ENCODE measurements at regions not wholly inside any gene's neighbourhood (a gene's known extent, or its start where the extent isn't known, plus 50 kb on each side); places are given as distances from the start of the nearest gene placed in this dataset.

DNA sequence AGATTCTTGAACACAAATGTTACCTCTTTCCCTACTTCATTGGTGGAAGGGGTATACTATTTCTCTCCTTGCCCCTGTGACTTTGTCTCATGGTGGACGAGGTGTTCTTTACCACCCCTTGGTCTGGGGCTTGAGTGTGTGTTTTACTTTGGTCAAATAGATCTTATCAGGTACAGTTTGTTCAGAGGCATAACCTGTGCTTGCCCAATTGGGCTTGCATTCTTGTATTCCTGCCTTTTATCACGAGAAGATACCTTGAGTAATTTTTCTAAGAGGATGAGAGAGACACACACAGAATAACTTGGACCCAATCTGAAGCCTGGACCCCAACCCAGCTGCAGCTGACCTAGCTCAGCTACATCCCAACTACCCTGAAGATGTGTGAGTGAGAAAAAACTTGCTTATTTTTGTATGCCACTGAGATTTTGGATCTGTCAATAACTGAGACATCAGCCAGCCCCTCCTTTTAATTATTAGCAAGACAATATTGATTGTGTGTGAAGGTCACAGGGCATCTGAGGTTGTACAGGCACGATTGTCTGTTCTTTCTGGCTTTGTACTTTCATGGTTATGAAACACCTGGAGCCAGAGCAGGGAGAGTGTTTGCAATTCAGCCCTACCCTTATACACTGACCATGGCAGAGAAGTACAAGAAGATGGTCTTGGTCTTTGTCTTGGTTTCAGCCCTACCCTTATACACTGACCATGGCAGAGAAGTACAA, 204.7 kb upstream of the SLC35B3 start:
- WGBS, 3 donors, result 34 to 46% (median 40%) methylated on average over 3 of the region's 3 CpGs
- DNase-seq, result no peak
- H3K27me3 ChIP-seq (ENCODE audit: control insufficient read depth in 3 of 3, insufficient read depth in 3 of 3, low read length in 3 of 3), result no peaks in the 10 kb centered on the region
- H3K27ac ChIP-seq (ENCODE audit: low read depth in 1 of 3, low read length in 2 of 3), result no peak overlapping the region
- no peaks in the 10 kb centered on the region for H3K36me3 ChIP-seq (ENCODE audit: control insufficient read depth in 3 of 3, insufficient read depth in 2 of 3, low read depth in 1 of 3, low read length in 3 of 3)
- H3K4me1 ChIP-seq (ENCODE audit: control insufficient read depth in 3 of 3, insufficient read depth in 2 of 3, low read depth in 1 of 3, low read length in 2 of 3), result no peaks in the 10 kb centered on the region
- no peaks in the 10 kb centered on the region for H3K9me3 ChIP-seq (ENCODE audit: control insufficient read depth in 2 of 2, insufficient read depth in 1 of 2, low read depth in 1 of 2, low read length in 1 of 2)
- FAIRE-seq, result no peak
- H3K4me3 ChIP-seq (ENCODE audit: low read depth in 1 of 3, low read length in 3 of 3), result no peak overlapping the region

DNA sequence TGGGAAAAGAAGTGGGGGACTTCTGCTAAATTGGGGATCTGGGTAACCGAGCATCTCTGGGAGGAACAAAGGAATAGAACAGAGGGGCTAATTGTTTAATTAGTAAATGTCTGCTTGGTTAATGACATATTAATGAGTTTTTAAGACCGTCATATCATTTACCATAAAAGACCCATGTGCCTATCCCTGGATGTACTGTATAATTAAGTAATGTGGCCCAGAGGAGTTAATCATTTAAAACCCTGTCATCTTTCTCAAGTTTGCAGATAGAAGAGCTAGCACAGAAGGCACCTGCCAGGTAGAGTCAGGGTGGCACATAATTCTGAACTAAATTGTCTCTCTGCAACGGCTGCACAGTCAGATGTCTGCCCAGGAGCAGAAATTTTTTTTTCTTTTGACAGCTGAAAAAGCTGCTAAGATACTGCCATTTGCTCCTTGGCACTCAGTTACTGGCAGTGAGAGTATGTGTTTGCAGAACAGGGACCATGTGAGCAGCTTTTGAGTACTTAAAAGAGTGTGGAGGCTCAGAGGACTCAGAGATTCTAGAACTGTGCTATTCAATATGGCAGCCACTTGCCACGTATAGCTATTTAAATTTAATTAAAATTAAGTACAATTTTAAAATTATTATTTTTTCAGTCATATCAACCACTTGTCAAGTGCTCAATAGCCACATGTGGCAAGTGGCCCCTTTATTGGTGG, 202.7 kb upstream of the SLC35B3 start:
- Histone ChIP-seq H3K27me3 (ENCODE audit: control insufficient read depth in 3 of 3, insufficient read depth in 3 of 3, low read length in 3 of 3) (no peaks in the 10 kb centered on the region), H3K36me3 (ENCODE audit: control insufficient read depth in 3 of 3, insufficient read depth in 2 of 3, low read depth in 1 of 3, low read length in 3 of 3) (no peaks in the 10 kb centered on the region), H3K9me3 (ENCODE audit: control insufficient read depth in 2 of 2, insufficient read depth in 1 of 2, low read depth in 1 of 2, low read length in 1 of 2) (no peaks in the 10 kb centered on the region), H3K27ac (ENCODE audit: low read depth in 1 of 3, low read length in 2 of 3) (no peak overlapping the region), H3K4me3 (ENCODE audit: low read depth in 1 of 3, low read length in 3 of 3) (no peak overlapping the region), H3K4me1 (ENCODE audit: control insufficient read depth in 3 of 3, insufficient read depth in 2 of 3, low read depth in 1 of 3, low read length in 2 of 3) (no peaks in the 10 kb centered on the region)
- FAIRE-seq (no peak), DNase-seq (no peak)
- 67 to 74% (median 74%) methylated on average over 4 of the region's 4 CpGs for WGBS, 3 donors

DNA sequence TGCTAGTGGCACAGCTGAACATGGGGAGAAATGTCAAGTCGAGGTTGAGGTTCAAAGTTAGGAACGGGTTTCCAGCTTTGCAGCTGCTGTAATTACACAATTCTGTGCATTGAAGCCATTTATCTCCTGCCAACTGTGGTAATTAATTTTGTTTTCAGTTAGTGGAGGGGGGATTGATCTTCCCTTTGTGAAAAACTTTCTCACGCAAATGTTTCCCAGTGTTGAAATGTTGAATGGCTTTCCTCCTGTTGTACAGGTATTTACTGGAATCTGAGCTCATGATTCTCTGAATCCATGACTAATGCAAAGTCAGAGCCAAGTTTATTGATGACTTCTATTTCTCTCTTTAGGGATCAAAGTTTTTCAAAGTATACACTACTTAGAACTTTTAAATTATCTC, 198.4 kb upstream of the SLC35B3 start:
- no peaks in the 10 kb centered on the region for H3K36me3 ChIP-seq (ENCODE audit: control insufficient read depth in 3 of 3, insufficient read depth in 2 of 3, low read depth in 1 of 3, low read length in 3 of 3)
- WGBS, 3 donors, result 72 to 77% (median 73%) methylated on average over 3 of the region's 3 CpGs
- H3K9me3 ChIP-seq (ENCODE audit: control insufficient read depth in 2 of 2, insufficient read depth in 1 of 2, low read depth in 1 of 2, low read length in 1 of 2), result no peaks in the 10 kb centered on the region
- no peak overlapping the region for H3K4me3 ChIP-seq (ENCODE audit: low read depth in 1 of 3, low read length in 3 of 3)
- no peak overlapping the region for H3K27ac ChIP-seq (ENCODE audit: low read depth in 1 of 3, low read length in 2 of 3)
- no peak for DNase-seq
- no peaks in the 10 kb centered on the region for H3K4me1 ChIP-seq (ENCODE audit: control insufficient read depth in 3 of 3, insufficient read depth in 2 of 3, low read depth in 1 of 3, low read length in 2 of 3)
- H3K27me3 ChIP-seq (ENCODE audit: control insufficient read depth in 3 of 3, insufficient read depth in 3 of 3, low read length in 3 of 3), result no peaks in the 10 kb centered on the region
- FAIRE-seq, result no peak

- no peaks in the 10 kb centered on the region for H3K4me1 ChIP-seq (ENCODE audit: control insufficient read depth in 3 of 3, insufficient read depth in 2 of 3, low read depth in 1 of 3, low read length in 2 of 3)
- H3K36me3 ChIP-seq (ENCODE audit: control insufficient read depth in 3 of 3, insufficient read depth in 2 of 3, low read depth in 1 of 3, low read length in 3 of 3), result no peaks in the 10 kb centered on the region
- no peak overlapping the region for H3K27ac ChIP-seq (ENCODE audit: low read depth in 1 of 3, low read length in 2 of 3)
- no peak for DNase-seq
- H3K4me3 ChIP-seq (ENCODE audit: low read depth in 1 of 3, low read length in 3 of 3), result no peak overlapping the region
- H3K27me3 ChIP-seq (ENCODE audit: control insufficient read depth in 3 of 3, insufficient read depth in 3 of 3, low read length in 3 of 3), result no peaks in the 10 kb centered on the region
- 64 to 76% (median 72%) methylated on average over 1 of the region's 1 CpG for WGBS, 3 donors
- FAIRE-seq, result no peak
- no peaks in the 10 kb centered on the region for H3K9me3 ChIP-seq (ENCODE audit: control insufficient read depth in 2 of 2, insufficient read depth in 1 of 2, low read depth in 1 of 2, low read length in 1 of 2)
These were observed 193.4 kb upstream of the SLC35B3 start for GRCh38 chr6:8628736-8629135.

DNA sequence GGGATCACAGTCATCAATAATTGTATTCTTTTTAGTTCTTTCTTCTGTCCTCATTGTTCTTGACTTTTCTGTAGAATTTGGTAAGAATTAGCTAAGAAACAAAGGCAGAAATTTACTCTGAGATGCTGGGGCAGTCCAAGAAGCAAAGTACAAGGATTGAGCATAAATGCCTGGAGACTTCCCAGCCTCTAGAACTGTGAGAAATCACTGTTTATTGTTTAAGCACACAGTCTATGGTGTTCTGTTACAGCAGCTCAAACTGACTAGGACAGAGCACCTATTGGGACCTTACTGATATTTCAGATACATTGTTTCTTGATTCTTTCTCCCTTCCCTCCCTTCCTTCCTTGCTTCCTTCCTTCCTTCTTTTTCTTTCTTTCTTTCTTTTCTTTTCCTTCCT, 192.7 kb upstream of the SLC35B3 start:
- FAIRE-seq, result no peak
- DNase-seq, result no peak
- Histone ChIP-seq H3K27ac (ENCODE audit: low read depth in 1 of 3, low read length in 2 of 3) (no peak overlapping the region), H3K27me3 (ENCODE audit: control insufficient read depth in 3 of 3, insufficient read depth in 3 of 3, low read length in 3 of 3) (no peaks in the 10 kb centered on the region), H3K9me3 (ENCODE audit: control insufficient read depth in 2 of 2, insufficient read depth in 1 of 2, low read depth in 1 of 2, low read length in 1 of 2) (no peaks in the 10 kb centered on the region), H3K36me3 (ENCODE audit: control insufficient read depth in 3 of 3, insufficient read depth in 2 of 3, low read depth in 1 of 3, low read length in 3 of 3) (no peaks in the 10 kb centered on the region), H3K4me3 (ENCODE audit: low read depth in 1 of 3, low read length in 3 of 3) (no peak overlapping the region), H3K4me1 (ENCODE audit: control insufficient read depth in 3 of 3, insufficient read depth in 2 of 3, low read depth in 1 of 3, low read length in 2 of 3) (no peaks in the 10 kb centered on the region)

DNA sequence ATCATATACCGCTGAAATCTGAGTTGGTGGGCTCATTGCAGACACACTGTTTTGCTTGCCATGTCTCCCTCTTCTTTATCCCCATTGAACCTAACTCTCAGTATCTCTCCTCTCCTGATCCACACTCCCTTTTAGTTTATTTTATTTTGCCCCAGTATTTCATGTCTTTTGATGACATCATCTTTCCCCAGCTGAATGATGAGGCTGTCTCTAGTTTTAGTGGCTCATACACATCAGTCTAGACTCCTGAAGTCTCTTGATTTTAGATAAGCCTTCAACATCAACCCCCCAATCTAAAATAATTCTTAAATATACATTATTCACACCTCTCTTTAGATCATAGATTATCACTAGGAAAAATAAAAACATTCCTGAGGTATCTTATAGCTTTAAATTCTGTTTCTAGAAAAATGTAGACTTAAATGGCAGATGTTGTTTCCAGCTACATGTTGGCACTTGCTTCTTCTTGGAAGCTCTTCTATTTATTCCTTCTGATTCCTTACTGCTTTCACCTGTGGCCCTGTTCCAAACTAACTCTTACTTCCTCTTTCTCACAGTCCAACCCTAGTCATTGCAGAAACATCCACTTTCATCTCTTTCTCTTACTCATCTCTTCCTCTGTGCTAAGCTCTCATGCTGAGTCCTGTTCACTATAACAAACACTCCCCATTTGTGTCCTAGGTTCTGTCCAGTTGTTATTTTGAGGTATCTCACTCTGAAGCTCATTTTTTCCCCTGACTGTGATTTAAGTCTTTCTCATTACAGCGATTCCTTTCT, 191.9 kb upstream of the SLC35B3 start:
- Histone ChIP-seq H3K27me3 (ENCODE audit: control insufficient read depth in 3 of 3, insufficient read depth in 3 of 3, low read length in 3 of 3) (no peaks in the 10 kb centered on the region), H3K27ac (ENCODE audit: low read depth in 1 of 3, low read length in 2 of 3) (no peak overlapping the region), H3K36me3 (ENCODE audit: control insufficient read depth in 3 of 3, insufficient read depth in 2 of 3, low read depth in 1 of 3, low read length in 3 of 3) (no peaks in the 10 kb centered on the region), H3K9me3 (ENCODE audit: control insufficient read depth in 2 of 2, insufficient read depth in 1 of 2, low read depth in 1 of 2, low read length in 1 of 2) (no peaks in the 10 kb centered on the region), H3K4me3 (ENCODE audit: low read depth in 1 of 3, low read length in 3 of 3) (no peak overlapping the region), H3K4me1 (ENCODE audit: control insufficient read depth in 3 of 3, insufficient read depth in 2 of 3, low read depth in 1 of 3, low read length in 2 of 3) (no peaks in the 10 kb centered on the region)
- DNase-seq (no peak), FAIRE-seq (no peak)
- WGBS, 3 donors, result 90 to 93% (median 91%) methylated on average over 2 of the region's 2 CpGs

DNA sequence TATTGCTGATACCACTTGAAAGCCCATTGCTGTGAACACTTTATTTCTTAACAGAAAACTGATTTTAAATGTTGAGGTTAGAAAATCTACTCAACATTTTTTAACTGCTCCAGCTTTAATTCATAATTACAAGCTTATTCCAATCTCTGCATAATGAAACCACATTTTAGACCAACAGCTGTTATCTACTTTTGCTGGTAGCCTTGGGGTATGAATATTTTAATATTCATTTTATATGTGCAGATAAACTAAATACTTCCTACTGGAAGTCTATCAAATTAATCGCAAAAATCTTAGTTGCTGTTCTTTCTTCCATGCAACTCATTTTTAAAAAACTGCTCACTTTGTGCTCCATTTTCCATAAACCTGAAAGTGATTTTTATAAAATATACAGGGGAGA, 189.3 kb upstream of the SLC35B3 start:
- no peaks in the 10 kb centered on the region for H3K36me3 ChIP-seq (ENCODE audit: control insufficient read depth in 3 of 3, insufficient read depth in 2 of 3, low read depth in 1 of 3, low read length in 3 of 3)
- no peak for FAIRE-seq
- WGBS, 3 donors, result 94 to 100% (median 95%) methylated on average over 1 of the region's 1 CpG

GRCh38 chr6:8623441-8623840, 188.1 kb upstream of the SLC35B3 start:
- FAIRE-seq (no peak), DNase-seq (no peak)
- H3K36me3 ChIP-seq (ENCODE audit: control insufficient read depth in 3 of 3, insufficient read depth in 2 of 3, low read depth in 1 of 3, low read length in 3 of 3), result no peaks in the 10 kb centered on the region
- no peak overlapping the region for H3K4me3 ChIP-seq (ENCODE audit: low read depth in 1 of 3, low read length in 3 of 3)
- H3K27me3 ChIP-seq (ENCODE audit: control insufficient read depth in 3 of 3, insufficient read depth in 3 of 3, low read length in 3 of 3), result no peaks in the 10 kb centered on the region
- H3K9me3 ChIP-seq (ENCODE audit: control insufficient read depth in 2 of 2, insufficient read depth in 1 of 2, low read depth in 1 of 2, low read length in 1 of 2), result no peaks in the 10 kb centered on the region
- no peaks in the 10 kb centered on the region for H3K4me1 ChIP-seq (ENCODE audit: control insufficient read depth in 3 of 3, insufficient read depth in 2 of 3, low read depth in 1 of 3, low read length in 2 of 3)
- 85 to 87% (median 86%) methylated on average over 3 of the region's 3 CpGs for WGBS, 3 donors
- H3K27ac ChIP-seq (ENCODE audit: low read depth in 1 of 3, low read length in 2 of 3), result no peak overlapping the region

More for the DNA sequence above, 189.3 kb upstream of the SLC35B3 start:
- no peak overlapping the region for H3K27ac ChIP-seq (ENCODE audit: low read depth in 1 of 3, low read length in 2 of 3)
- no peaks in the 10 kb centered on the region for H3K4me1 ChIP-seq (ENCODE audit: control insufficient read depth in 3 of 3, insufficient read depth in 2 of 3, low read depth in 1 of 3, low read length in 2 of 3)
- no peak overlapping the region for H3K4me3 ChIP-seq (ENCODE audit: low read depth in 1 of 3, low read length in 3 of 3)
- no peaks in the 10 kb centered on the region for H3K9me3 ChIP-seq (ENCODE audit: control insufficient read depth in 2 of 2, insufficient read depth in 1 of 2, low read depth in 1 of 2, low read length in 1 of 2)
- no peaks in the 10 kb centered on the region for H3K27me3 ChIP-seq (ENCODE audit: control insufficient read depth in 3 of 3, insufficient read depth in 3 of 3, low read length in 3 of 3)
- DNase-seq, result no peak

Measured in small intestine (tissue), 7 donors.